ENCODE measurements at regions not wholly inside any gene's neighbourhood (a gene's known extent, or its start where the extent isn't known, plus 50 kb on each side); places are given as distances from the start of the nearest gene placed in this dataset.
A peak's percentile ranks its signal among the peaks of the same experiment; 100 is the strongest.
"Not testable (repeated sequence)": the region's sequence is repeated elsewhere in the genome, so short reads cannot be mapped to it uniquely, and the experiment has no call there.

DNA sequence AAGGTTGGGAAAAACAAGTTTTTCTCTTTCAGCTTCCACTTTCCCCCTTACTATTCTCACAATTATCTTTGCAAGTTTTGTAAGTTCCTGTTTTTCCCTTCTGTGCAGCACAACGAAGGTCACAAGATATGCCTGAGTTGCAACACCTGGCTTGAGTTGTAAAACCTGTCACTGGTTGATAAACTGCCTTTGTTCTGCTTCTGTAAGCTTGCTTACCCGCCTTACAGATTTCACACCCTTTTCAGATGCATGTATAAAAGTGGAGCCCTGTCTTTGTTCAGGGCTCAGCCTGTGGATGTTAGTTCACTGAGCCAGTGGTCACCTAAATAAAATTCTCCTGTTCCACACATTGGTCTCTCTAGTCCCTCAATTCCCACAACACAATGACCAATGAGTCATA lies 318.9 kb downstream of the UBE2NL start:
- not testable (repeated sequence) for DNase-seq

DNA sequence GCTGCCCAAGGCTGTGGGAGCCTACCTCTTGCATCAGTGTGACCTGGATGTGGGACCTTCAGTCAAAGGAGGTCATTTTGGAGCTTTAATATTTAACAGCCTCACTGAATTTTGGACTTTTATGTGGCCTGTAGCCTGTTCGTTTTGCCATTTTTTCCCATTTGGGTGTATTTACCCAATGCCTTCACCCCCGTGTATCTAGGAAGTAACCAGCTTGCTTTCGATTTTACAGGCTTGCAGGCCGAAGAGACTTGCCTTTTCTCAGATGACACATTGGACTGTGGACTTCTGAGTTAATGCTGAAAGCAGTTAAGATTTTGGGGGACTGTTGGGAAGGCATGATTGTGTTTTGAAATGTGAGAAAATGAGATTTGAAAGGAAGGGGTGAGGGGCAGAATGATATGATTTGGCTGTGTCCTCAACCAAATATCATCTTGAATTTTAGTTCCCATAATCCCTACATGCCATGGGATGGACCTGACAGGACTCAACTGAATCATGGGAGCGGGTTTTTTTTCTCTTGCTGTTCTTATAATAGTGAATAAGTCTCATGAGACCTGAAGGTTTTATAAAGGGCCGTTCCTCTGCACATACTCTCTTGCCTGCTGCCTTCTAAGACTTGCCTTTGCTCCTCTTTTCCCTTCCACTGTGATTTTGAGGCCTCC lies 324.6 kb downstream of the UBE2NL start:
- DNase-seq, result not testable (repeated sequence)

DNA sequence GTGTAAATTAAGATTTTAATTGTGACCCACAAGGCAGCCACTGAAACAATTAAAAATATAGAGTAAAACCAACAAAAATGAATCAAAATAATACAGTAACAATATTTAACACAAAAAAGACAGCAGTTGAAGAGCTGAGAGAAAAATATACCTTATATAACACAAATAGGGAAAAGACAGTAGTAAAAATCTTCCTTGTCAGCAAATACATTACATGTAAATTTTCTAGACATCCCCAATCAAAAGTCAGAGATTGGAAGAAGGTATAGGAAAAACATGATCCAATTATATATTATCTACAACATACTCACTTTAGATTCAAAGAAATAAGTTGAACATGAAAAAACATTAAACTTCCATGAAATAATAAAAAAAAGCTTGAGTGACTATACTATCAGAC lies 330.8 kb downstream of the UBE2NL start:
- no peak for DNase-seq

DNA sequence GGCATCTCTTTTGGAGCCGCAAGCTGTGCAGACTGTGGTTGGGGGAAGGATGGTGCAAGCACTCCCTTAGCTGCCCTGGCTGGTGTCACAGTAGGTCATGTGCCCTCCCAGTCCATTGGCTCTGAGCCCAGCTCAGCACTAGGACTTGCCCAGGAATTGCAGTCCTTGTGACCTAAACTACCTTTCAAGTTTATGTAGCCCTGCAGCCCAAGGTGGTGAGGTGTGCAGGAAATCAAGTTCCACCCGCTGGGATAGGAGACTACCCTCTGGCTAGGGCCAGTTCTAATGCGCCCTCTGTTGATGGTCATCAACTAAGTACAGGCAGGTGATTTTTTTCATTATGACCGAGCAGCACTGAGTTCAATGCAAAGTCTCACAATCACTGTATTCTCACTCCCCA lies 335.2 kb downstream of the UBE2NL start:
- DNase-seq, result no peak

DNA sequence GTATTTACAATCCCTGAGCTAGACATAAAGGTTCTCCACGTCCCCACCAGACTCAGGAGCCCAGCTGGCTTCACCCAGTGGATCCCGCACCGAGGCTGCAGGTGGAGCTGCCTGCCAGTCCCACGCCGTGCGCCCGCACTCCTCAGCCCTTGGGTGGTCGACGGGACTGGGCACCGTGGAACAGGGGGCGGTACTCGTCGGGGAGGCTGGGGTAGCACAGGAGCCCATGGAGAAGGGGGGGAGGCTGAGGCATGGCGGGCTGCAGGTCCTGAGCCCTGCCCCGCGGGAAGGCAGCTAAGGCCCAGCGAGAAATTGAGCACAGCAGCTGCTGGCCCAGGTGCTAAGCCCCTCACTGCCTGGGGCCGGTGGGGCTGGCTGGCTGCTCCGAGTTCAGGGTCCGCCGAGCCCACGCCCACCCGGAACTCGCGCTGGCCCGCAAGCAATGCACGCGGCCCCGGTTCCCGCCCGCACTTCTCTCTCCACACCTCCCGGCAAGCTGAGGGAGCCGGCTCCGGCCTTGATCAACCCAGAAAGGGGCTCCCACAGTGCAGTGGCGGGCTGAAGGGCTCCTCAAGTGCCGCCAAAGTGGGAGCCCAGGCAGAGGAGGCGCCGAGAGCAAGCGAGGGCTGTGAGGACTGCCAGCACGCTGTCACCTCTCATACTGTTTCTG lies 347.4 kb downstream of the UBE2NL start:
- not testable (repeated sequence) for DNase-seq

DNA sequence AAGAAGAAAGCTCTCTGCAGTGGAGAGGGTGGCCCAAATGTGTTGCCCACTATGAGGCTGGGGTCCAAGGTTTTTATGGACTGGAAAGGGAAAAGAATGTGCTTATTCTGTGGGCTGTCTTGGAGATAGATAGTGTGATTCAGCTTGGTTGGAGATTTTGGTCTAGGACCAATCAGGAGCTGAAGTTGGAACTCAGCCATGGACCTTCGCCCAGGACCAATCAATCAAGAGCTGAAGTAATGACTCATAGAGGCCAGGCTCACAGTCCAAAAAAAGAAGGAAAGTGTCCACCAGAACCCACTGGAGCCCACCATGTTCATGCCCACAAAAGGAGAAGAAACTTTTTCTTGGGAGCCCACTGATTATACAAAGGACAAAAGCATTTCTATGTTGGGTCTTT lies 369.5 kb downstream of the UBE2NL start:
- no peak for DNase-seq

DNA sequence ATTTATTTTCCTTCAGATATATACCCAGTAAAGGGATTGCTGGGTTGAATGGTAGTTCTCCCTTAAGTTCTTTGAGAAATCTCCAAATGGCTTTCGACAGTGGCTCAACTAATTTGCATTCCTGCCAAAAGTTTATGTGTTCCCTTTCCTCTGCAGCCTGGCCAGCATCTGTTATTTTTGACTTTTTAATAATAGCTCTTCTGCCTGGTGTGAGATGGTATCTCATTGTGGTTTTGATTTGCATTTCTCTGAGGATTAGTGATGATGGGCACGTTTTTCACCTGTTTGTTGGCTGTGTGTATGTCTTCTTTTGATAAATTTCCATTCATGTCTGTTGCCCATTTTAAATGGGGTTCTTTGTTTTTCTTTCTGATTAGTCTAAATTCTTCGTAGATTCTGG lies 375.2 kb downstream of the UBE2NL start:
- DNase-seq, result no peak

DNA sequence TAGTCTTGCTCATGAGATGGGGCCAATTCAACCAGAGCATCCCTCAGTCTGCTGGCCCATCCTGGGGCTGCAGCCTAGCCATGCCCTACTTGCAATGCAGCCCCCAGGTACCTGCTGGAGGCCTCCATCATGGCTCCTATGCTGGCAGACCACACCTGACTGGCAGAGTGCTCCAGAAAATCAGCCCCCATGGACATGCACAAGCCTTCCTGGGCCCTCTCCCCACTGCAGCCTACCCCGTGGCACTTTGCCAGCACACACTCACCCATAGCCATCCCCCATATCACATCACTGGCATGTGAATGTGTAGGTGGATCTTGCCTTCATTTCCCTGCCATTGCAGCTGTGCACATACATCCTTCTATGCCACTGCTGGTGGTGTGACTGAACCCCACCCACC lies 381.8 kb downstream of the UBE2NL start:
- DNase-seq, result no peak

DNA sequence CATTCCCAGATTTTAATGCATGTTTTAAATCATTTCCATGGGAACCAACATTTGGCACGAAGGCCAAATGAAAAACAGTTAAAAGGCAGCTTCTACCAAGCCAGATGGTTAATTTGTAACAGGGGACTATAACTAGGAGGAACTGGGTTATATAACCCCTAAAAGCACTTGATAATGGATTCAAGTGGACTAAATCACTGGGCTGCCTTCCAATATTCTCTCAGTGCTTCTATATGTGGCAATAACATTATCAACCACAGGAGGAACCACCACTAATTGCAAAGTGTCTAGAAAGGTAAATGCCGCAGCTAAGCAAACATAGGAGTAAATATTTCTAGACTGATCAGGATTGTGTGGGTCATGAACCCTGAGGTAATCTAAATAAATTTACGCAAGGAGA lies 391.5 kb downstream of the UBE2NL start:
- DNase-seq, result no peak

DNA sequence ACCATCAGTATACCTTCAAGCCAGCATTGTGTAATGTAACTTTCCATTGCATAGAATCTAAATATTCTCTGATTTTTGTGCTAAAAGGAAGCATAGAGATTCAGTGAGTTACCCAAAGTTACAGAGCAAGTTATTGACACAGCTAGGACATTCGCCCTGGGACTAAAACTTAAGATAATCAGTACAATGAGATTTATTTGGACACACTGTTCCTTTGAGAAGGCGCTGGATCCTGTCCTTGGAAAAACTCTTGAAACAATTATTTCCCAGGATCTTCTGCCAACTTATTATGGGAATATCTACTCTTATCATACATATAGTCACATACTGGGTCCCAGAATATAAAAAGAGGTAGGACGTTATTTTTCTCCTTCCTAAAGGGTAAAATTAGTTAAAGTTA lies 392.0 kb downstream of the UBE2NL start:
- DNase-seq, result no peak

DNA sequence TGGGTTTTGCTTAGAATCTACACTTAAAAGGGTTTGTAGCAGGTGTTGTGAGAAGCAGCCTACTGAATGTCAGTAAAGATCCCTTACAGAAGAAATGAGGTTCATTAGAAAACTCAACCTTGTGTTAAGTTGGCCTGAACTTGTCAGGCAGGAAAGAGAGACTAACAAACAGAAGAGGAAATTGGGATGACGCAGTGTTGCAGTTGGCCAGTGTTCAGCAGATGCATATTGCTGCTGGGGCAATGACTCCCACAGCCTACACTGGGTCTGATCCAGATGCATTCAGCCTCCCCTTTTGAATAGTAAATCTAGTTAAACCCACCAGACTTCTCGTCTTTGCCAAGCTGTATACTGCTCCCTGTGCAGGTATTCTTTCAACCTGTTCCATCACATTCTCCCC lies 409.4 kb downstream of the UBE2NL start:
- no peak for DNase-seq

DNA sequence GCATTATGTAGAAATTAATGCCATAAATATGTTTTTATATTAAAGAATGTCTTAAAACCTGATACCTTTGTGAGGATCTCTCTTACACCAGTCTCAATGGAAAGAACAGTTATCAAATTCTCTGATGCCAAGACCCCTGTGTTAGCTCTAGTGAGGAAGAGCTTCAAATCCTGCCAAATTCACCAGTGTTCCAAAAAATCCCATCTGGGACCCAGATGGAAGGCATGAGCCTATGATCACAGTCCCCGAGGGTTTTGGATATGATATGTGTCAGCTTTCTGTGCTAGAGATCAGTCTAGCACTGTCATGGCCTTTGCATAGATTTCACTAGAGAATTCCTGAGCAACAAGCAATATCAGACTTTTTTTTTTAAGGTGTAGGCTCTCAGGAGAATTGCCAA lies 412.1 kb downstream of the UBE2NL start:
- DNase-seq, result no peak

DNA sequence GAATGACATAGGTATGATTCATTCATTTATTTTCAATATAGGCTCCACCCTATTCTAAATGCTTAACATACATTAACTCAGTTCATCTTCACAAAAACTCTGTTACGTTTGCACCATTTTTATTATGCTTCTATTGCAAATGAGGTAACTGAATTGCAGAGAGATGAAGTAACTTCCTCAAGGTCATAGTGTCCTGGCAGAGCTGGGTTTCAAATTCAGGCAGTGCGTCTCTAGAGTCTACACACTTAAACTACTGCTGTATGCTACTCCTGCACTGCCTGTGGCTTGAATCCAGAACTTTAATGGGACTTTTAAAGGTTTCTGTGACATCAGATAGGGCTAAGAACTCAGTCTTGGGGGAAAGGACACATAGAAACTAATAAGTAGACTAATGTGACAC lies 413.4 kb downstream of the UBE2NL start:
- no peak for DNase-seq

DNA sequence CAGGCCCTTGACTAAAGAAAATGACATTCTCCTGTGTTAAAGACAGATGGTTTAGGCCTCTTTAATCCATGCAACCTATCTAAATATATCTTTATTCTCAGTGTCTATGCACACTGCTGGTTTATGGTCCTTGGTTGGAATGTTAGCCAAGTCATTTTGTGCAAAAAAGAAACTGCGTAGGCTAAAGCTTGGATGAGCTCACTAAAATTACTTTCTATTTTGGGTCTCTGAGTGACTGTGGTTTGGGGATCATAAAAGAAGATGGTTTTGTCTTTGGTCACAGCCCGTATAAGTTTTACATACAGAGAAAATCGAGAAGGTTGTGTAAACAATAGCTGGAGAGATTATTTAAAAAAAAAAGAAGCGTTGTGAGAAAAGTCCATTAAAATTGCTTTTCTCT lies 443.6 kb downstream of the UBE2NL start:
- no peak for DNase-seq

DNA sequence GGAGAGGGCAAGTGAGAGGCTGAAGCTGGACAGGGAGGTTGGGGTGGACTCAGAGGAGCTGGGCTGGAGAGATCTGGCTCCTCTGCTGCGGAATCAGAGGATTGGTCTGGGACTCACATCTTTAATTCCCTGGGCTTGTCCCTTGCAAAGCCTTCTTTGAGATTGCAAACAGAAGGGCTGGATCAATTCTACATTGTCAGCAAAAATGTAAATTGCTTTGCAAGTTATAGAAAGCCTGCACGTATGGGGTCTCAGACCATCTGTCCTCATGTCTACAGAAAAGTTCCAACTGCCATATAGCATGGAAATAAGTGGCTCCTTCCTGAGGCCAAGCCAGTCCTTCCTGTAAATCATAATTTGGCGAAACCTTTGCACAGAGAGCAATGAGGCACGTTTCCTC lies 449.6 kb downstream of the UBE2NL start:
- DNase-seq, result no peak

DNA sequence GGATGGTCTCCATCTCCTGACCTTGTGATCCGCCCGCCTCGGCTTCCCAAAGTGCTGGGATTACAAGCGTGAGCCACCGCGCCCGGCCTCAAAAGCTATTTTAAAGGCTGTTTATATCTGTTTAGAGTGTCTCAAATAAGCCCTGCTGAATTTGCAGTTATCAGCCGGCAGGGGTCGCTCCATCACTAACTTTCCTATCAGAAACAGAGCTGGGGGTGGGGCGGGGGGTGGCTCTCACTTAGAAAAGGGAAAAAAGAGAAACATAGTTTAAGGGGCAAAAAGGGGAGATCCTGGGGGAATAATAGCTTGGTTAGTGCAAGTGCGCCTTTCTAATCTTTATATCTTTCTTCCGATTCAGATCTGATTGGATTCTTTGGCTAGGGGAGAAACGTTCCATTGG lies 450.7 kb downstream of the UBE2NL start:
- DNase-seq, result peak; percentile 1

DNA sequence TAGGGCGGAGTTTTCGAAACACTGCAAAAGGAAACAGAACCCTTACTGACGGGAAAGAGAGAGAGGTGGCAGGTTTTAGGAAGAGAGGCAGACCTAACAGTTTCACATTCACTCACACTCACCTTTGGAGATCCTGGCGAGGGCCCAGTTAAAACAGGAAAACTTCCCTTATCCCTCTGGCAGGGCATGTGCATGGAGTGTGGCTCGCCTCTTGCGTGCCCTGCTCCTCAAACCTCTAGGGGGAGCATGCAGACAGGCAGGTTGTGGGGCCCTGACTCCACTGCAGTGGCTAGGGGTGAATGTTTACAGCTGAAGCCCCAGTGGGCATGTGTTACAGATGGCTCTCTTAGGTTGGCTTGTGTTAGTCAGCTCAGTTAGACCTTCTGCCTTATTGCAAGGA lies 451.5 kb downstream of the UBE2NL start:
- DNase-seq, result no peak

DNA sequence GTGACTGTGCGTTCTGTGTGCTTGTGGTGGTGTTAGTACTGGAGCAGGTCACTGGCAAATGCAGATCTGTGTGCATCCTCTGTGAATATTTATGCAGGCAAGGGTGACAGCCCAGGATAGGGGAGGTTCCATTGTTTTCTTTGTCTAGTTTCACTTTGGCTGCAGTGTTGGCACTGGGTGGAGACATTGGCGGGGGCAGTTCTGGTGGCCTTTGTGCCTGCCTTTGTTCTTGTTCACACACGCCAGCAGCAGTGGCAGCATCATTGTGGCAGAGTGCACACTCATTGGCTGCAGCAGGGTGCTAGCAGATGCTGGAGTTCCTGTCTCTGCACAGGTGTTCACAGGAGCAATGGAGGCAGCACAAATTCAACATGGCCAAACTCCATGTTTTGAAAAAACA lies 495.3 kb downstream of the UBE2NL start:
- DNase-seq, result no peak

DNA sequence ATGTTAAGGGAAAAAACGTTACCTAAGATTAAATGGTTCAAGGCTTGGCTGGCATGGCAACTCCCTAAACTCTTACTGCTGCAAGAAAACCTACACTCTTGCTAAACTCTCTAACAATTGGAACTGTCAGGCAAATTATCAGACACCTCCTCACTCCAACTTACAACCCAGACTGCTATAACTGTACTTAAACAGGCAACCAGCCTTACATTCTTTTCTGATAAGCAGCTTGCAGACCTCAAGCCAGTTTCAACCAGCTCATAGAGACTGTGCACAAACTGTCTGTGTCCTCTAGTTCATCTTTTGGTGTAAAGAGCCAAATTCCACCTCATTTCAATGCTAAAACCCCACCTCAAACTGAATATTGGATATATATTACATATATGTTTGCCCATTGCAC lies 504.9 kb downstream of the UBE2NL start:
- no peak for DNase-seq
